HG02938 (cell line): ENCODE measurements at regions not wholly inside any gene's neighbourhood (a gene's known extent, or its start where the extent isn't known, plus 50 kb on each side); places are given as distances from the start of the nearest gene placed in this dataset.
A peak's percentile ranks its signal among the peaks of the same experiment; 100 is the strongest.
"Not testable (repeated sequence)": the region's sequence is repeated elsewhere in the genome, so short reads cannot be mapped to it uniquely, and the experiment has no call there.

ENCODE experiments used
- ATAC-seq: cut with Tn5 transposase; IDR thresholded peaks from one replicate; pipeline ENCODE4 v1.9.1; 2021; ENCODE audit warnings: mild to moderate bottlenecking, moderate library complexity; ENCODE audit not compliant: unreplicated experiment

GRCh38 chr1:82801176-82801575 lies 1000.4 kb downstream of the ADGRL2 start:
- ATAC-seq = no peak

DNA sequence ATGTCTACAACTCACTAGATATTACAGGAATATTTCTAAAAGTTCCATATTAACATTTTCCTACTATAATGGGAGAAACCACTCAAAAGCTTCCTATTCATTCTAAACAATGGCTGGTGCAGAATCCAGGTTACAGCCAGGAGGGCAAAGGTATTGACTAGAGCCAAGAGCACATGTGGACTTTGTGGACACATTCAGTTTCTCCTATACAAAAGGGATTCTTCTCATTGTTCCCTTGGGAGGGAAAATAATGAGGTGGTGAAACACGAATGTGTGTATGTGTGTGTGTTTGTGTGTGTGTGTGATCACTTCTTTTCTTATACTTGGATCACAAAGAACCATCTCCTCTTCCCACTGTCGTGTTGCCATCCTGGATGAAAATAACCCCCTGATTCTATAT lies 1000.0 kb downstream of the ADGRL2 start:
- no peak for ATAC-seq

GRCh38 chr1:82799261-82799660 lies 998.5 kb downstream of the ADGRL2 start:
- no peak for ATAC-seq

DNA sequence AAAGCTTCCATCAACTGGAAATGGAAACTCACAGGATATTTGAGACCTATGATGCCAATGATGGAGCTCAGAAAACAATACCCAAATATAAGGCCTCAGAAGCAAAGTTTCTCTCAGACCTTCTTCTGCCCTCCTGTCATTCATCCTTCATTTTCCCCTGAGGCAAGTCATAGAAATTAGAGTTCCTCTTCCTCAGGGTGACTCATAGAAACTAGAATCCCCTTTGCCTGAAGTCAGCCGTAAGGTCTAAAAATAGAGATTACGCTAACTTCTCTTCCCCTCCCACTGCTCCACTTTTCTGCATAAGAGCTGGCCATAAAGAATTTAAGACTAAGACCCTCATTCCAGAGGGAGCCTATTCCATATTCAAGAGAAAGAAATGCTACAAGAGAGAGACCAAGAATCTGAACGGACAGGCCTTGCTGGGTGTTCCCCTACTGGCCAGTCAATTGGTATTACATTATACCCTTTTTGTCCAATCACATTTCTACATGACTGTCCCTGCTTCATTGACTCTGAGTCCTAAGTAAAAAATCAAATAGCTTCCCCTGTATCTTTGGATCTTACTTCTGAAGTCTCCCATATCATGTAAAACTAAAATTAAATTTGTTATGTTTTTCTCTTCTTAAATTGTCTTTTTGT lies 994.9 kb downstream of the ADGRL2 start:
- no peak for ATAC-seq

DNA sequence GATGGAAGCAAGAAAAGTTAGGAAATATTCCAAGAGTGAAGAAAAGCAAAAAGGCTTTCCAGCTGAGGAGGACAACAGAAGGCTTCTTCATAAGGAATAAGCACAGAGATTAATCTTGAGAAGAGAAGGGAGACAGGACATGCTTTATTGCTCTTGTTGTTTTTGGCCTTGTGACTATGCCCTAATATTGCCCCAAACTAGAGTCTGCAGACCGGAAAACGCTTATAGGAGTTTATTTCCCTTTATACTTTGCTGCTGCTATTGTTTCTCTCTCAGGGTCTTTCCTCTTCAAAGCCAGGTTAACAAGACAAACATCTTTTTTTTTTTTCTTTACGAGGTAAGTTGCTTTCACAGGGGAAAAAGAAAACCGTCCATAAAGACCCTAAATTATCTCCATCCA lies 991.4 kb downstream of the ADGRL2 start:
- no peak for ATAC-seq

- no peak for ATAC-seq
These were observed 989.8 kb downstream of the ADGRL2 start for GRCh38 chr1:82790556-82790955.

- no peak for ATAC-seq
These were observed 987.9 kb downstream of the ADGRL2 start for GRCh38 chr1:82788660-82789059.

- no peak for ATAC-seq
These were observed 987.3 kb downstream of the ADGRL2 start for GRCh38 chr1:82788038-82788437.

DNA sequence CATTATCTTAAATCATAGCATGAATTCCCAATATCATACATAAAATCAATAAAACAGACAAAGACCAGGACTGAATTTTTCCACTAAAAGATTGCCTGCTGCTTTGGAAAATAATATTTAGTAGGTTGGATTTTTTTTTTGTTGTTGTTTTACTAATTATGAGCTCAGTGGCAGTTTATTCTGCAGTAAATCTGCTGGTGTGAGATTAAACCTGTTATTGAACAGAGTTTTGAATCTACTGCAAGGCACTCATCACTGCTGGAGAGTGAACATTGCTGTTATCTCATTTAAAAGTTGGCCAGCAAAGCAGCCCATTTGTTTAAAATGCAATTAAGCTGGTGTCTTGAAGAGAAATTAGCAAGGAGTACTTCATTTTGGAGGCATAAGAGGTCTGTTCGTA lies 986.1 kb downstream of the ADGRL2 start:
- no peak for ATAC-seq

DNA sequence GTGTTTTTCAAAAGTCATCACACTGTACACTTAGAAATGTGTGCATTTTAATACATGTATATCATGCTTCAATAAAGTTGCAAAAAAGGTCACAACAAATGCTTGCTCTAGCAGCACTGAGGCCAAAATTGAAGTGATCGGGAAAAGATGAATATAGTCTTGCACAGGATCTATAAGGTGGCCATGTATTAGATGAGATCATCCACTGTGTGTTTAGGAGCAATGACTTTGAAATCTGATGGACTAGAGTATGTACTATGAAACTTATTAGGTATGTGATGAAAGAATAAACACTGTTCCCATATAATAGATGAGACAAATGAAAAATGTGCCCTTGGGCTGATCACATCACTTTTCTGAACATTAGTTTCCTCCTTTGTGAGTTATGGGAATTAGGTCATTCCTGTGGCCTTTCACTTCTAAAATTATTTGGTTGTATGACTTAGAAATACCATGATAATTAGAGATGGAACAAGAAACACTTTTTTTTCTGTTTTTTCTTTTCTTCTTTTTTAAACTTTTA lies 984.6 kb downstream of the ADGRL2 start:
- ATAC-seq = no peak

DNA sequence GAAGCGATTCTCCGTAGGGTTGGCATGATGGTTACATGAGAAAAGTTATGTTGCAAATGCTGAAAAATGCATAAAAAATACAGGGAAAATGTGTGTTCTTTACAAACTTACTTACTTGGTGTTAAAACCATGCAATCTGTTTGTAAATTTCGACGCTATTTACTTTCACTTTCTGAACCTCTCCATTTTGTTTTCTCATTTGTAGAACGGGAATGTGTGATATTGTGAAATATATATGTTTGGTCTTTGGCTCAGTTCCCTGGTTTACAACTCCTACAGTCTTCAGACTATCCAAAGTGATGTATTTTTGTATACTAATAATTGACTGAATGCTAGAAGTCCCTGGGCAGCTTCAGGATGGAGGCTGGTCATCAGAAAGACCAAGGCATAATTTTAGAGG lies 982.3 kb downstream of the ADGRL2 start:
- ATAC-seq = no peak

GRCh38 chr1:82782599-82782998 lies 981.9 kb downstream of the ADGRL2 start:
- ATAC-seq = no peak

GRCh38 chr1:82778612-82779011 lies 977.9 kb downstream of the ADGRL2 start:
- ATAC-seq = no peak

DNA sequence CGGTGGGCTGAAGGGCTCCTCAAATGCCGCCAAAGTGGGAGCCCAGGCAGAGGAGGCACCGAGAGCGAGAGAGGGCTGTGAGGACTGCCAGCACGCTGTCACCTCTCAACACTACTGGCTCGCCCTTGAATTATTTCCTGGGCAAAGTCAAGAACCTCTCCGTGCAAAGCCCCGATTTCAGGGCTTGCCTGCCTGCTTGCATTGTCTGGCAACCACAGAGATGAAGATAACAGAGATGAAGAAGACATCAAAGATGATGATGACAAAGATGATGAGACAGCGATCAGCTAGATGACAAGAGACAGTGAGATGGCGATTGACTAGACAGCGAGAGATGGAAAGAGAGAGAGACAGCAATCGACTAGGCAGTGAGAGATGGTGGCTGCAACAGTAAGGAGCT lies 976.5 kb downstream of the ADGRL2 start:
- no peak for ATAC-seq

DNA sequence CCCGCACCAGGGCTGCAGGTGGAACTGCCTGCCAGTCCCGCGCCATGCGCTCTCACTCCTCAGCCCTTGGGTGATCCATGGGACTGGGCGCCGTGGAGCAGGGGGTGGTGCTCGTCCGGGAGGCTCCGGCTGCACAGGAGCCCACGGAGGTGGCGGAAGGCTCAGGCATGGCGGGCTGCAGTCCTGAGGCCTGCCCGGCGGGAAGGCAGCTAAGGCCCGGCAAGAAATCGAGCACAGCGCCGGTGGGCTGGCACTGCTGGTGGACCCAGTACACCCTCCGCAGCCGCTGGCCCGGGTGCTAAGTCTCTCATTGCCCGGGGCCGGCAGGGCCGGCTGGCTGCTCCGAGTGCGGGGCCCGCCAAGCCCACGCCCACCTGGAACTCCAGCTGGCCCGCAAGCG lies 976.0 kb downstream of the ADGRL2 start:
- ATAC-seq = not testable (repeated sequence)

- ATAC-seq = no peak
These were observed 974.8 kb downstream of the ADGRL2 start for GRCh38 chr1:82775406-82776000.

- ATAC-seq = peak; percentile 70
These were observed 962.2 kb downstream of the ADGRL2 start for GRCh38 chr1:82762829-82763532.

DNA sequence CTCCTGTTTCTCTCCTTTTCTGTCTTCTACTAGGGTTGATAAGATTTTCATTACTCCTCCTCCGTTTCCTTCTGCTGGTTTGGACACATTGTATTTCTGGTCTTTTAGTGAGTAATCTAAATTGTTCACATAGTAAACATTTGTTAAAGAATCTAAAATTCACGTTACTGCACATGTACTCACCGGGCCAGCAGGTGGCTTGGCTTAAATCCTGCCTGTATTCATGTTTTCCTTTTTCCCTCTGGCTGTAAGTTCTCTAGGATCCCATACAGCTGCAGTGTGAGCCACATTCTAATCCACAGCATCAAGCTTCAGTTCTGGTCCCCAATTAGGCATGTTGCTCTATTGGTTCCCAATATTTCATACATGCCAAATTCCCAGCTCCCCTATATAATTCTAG lies 958.3 kb downstream of the ADGRL2 start:
- ATAC-seq = no peak

DNA sequence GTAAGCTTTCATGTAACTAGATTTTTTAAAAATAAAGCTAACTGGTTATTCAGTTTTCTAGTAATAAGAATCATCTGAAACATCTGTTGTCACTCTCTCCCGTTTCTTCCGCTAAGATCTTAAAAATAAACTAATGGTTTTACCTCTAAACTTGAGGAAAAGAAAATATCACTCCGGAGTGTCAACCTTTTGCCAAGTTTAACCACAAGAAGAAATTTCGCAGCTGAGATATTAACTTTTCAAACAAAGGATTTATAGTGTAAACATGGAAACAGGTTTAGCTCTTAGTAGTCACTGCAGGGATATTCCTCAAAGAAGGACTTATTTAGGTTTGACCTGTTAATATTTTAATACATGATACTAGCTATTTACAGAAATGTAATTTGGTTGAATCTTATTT lies 954.9 kb downstream of the ADGRL2 start:
- ATAC-seq = no peak

- ATAC-seq = no peak
These were observed 954.5 kb downstream of the ADGRL2 start for GRCh38 chr1:82755191-82755590.

DNA sequence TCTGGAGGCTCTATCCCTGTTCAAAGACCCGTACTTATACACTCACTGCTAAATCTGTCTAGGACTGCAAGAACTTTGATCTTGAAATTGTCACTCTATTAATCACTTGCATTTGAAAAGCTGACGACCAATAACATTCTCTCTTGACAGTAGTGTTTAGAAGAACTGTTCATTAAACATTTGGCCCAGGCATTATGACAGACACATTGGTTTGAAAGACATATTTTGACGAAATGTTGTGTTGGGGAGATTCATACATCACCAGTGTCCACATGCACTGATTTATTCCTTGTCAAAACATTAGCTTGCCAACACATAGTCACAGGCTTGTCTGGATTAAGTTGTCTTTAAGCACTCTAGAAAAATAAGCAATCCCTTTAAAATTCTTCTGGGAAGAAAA lies 951.3 kb downstream of the ADGRL2 start:
- no peak for ATAC-seq

DNA sequence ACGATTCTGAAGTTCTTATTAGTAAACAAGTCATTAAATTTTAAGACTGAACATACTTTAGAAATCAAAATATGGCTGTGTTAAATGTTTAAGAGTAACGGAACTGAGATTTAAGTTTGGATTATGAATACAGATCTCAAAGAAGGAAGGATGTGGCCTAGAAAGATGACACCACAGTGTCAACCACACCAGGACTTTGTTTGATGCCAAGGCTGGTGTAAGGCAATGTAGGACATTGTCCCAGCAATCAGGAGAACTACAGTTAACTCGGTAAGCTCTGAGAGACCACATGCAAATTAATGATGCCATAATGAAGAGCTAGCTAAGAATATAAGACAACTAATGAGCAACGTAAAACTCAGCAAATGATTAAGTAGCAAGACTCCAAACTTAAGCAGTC lies 932.9 kb downstream of the ADGRL2 start:
- no peak for ATAC-seq
